ENCODE measurements at regions not wholly inside any gene's neighbourhood (a gene's known extent, or its start where the extent isn't known, plus 50 kb on each side); places are given as distances from the start of the nearest gene placed in this dataset.

DNA sequence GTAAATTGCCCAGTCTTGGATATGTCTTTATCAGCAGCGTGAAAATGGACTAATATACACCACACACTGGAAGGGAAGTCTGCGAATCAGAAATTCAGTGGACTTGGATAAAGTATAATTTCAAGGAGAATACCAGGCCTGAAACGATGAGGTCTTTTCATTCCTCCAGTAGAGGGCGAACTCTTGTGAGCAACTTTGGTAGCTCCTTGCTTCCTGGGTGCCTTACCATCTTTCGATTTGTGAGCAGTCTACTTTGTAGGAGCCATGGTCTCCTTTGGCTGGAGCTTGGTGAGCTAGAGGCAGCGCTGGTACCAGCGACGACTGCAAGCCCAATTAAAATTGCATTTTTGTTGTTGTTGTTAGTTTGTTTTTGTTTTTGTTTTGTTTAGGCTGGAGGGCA lies 791.9 kb downstream of the FAT4 start:
- Histone ChIP-seq H3K27me3 (replicated peaks in 1 of 2; ENCODE audit: control insufficient read depth in 2 of 2, insufficient read depth in 2 of 2, low read length in 1 of 2) (no peaks in the 10 kb centered on the region), H3K4me1 (ENCODE audit: control insufficient read depth, insufficient read depth, low read length) (no peaks in the 10 kb centered on the region), H3K36me3 (ENCODE audit: control insufficient read depth in 2 of 2, insufficient read depth in 2 of 2, low read length in 1 of 2) (no peaks in the 10 kb centered on the region), H2AFZ (ENCODE audit: control insufficient read depth, low read depth, low read length) (no peak overlapping the region), H4K20me1 (ENCODE audit: control insufficient read depth, insufficient read depth) (no peaks in the 10 kb centered on the region), H3K4me2 (ENCODE audit: control insufficient read depth, insufficient read depth) (no peak overlapping the region), H3K79me2 (ENCODE audit: control insufficient read depth, insufficient read depth, low read length) (no peaks in the 10 kb centered on the region), H3K4me3 (no peak overlapping the region), H3K9me3 (replicated peaks; ENCODE audit: control insufficient read depth, insufficient read depth, low read length) (no peaks in the 10 kb centered on the region), H3K9ac (ENCODE audit: control insufficient read depth, insufficient read depth, low read length) (no peak overlapping the region), H3K27ac (ENCODE audit: control insufficient read depth, insufficient read depth) (no peak overlapping the region)
- TF ChIP-seq, protein P1, sequence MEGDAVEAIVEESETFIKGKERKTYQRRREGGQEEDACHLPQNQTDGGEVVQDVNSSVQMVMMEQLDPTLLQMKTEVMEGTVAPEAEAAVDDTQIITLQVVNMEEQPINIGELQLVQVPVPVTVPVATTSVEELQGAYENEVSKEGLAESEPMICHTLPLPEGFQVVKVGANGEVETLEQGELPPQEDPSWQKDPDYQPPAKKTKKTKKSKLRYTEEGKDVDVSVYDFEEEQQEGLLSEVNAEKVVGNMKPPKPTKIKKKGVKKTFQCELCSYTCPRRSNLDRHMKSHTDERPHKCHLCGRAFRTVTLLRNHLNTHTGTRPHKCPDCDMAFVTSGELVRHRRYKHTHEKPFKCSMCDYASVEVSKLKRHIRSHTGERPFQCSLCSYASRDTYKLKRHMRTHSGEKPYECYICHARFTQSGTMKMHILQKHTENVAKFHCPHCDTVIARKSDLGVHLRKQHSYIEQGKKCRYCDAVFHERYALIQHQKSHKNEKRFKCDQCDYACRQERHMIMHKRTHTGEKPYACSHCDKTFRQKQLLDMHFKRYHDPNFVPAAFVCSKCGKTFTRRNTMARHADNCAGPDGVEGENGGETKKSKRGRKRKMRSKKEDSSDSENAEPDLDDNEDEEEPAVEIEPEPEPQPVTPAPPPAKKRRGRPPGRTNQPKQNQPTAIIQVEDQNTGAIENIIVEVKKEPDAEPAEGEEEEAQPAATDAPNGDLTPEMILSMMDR (IDR thresholded peaks at IDR 0.05 in 2 of 3, conservative IDR thresholded peaks at IDR 0.05 in 1 of 3; ENCODE audit: control insufficient read depth in 2 of 3, extremely low read depth in 1 of 3, insufficient read depth in 1 of 3, low read depth in 3 of 3, low read length in 3 of 3), result peak in 1 of 3 experiments; percentile 10; a peak in 1 of 6 replicates
- TF ChIP-seq ATF7 (IDR thresholded peaks at IDR 0.05; ENCODE audit: low read depth), result no peak
- ChIA-PET SMC1A (ENCODE audit: uncharacterized antibody, unreplicated experiment) (interaction anchor here (1.2 to 1.5 kb wide), 2 partner anchors 21 to 477 kb away, joined by 3 to 4 read pairs; no protein-coding TSS in a partner anchor), RAD21 (ENCODE audit: unreplicated experiment) (interaction anchor here (0.9 to 1.1 kb wide), 3 partner anchors 123 to 1294 kb away, joined by 3 read pairs; no protein-coding TSS in a partner anchor), CTCF (interaction anchor here (1.1 to 1.9 kb wide), 8 partner anchors 8 to 770 kb away, joined by 3 to 5 read pairs (median 3); no protein-coding TSS in a partner anchor), POLR2A (no interaction called here)
- peak; percentile 86 for ATAC-seq
- DNase-seq (ENCODE audit: low read depth, low spot score), result no peak
- intact Hi-C loops (cut with micrococcal nuclease; ENCODE audit: unreplicated experiment), result no loop called here
- in situ Hi-C loops (cut with MboI), result no loop called here
- FAIRE-seq, result no peak
- no TSS peak for BruUV-seq (replicated peaks)
- 49% methylated on average over 8 of the region's 8 CpGs for WGBS (ENCODE audit: insufficient coverage, insufficient replicate concordance, low lambda C conversion rate, missing lambda C conversion rate)

DNA sequence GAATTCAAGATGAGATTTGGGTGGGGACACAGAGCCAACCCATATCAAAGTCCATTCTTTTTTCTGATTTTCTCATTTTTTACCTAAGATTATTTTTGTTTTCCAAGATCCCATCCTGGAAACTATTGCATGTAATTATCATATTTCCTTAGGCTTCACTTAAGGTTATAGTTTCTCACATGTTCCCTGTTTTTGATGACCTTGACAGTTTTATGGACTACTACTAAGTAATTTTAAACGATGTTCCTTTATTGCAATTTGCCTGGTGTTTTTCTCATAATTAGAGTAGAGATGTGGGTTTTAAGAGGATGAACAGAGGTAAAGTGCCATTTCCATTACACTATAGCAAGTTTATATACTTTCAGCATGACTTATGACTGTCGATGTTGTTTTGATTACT lies 795.1 kb downstream of the FAT4 start:
- Histone ChIP-seq H3K9ac (ENCODE audit: control insufficient read depth, insufficient read depth, low read length) (no peak overlapping the region), H3K4me2 (ENCODE audit: control insufficient read depth, insufficient read depth) (no peak overlapping the region), H3K4me3 (no peak overlapping the region), H3K27ac (ENCODE audit: control insufficient read depth, insufficient read depth) (no peak overlapping the region), H2AFZ (ENCODE audit: control insufficient read depth, low read depth, low read length) (no peak overlapping the region), H3K79me2 (ENCODE audit: control insufficient read depth, insufficient read depth, low read length) (no peaks in the 10 kb centered on the region), H3K36me3 (ENCODE audit: control insufficient read depth in 2 of 2, insufficient read depth in 2 of 2, low read length in 1 of 2) (no peaks in the 10 kb centered on the region), H3K27me3 (replicated peaks in 1 of 2; ENCODE audit: control insufficient read depth in 2 of 2, insufficient read depth in 2 of 2, low read length in 1 of 2) (no peaks in the 10 kb centered on the region), H4K20me1 (ENCODE audit: control insufficient read depth, insufficient read depth) (no peaks in the 10 kb centered on the region), H3K9me3 (replicated peaks; ENCODE audit: control insufficient read depth, insufficient read depth, low read length) (no peaks in the 10 kb centered on the region), H3K4me1 (ENCODE audit: control insufficient read depth, insufficient read depth, low read length) (no peaks in the 10 kb centered on the region)
- ATAC-seq (no peak), FAIRE-seq (no peak), DNase-seq (ENCODE audit: low read depth, low spot score) (no peak)
- intact Hi-C loops (cut with micrococcal nuclease; ENCODE audit: unreplicated experiment) (no loop called here), in situ Hi-C loops (cut with MboI) (no loop called here)
- CTCF ChIA-PET, result no interaction called here
- SMC1A ChIA-PET (ENCODE audit: uncharacterized antibody, unreplicated experiment), result no interaction called here
- RAD21 ChIA-PET (ENCODE audit: unreplicated experiment), result no interaction called here
- BruUV-seq (replicated peaks), result no TSS peak
- 25% methylated on average over 2 of the region's 2 CpGs for WGBS (ENCODE audit: insufficient coverage, insufficient replicate concordance, low lambda C conversion rate, missing lambda C conversion rate)
- POLR2A ChIA-PET, result no interaction called here
- TF ChIP-seq SMAD5 (IDR thresholded peaks at IDR 0.05; ENCODE audit: low read depth), result no peak
- TF ChIP-seq BHLHE40 (IDR thresholded peaks at IDR 0.05; ENCODE audit: borderline replicate concordance in 1 of 2, low read depth in 2 of 2, low read length in 1 of 2), result no peak
- TF ChIP-seq RAD51 (IDR thresholded peaks at IDR 0.05), result no peak
- no peak for TF ChIP-seq CHD2 (IDR thresholded peaks at IDR 0.05; ENCODE audit: borderline replicate concordance, low read depth, low read length)
- TF ChIP-seq, protein P2, sequence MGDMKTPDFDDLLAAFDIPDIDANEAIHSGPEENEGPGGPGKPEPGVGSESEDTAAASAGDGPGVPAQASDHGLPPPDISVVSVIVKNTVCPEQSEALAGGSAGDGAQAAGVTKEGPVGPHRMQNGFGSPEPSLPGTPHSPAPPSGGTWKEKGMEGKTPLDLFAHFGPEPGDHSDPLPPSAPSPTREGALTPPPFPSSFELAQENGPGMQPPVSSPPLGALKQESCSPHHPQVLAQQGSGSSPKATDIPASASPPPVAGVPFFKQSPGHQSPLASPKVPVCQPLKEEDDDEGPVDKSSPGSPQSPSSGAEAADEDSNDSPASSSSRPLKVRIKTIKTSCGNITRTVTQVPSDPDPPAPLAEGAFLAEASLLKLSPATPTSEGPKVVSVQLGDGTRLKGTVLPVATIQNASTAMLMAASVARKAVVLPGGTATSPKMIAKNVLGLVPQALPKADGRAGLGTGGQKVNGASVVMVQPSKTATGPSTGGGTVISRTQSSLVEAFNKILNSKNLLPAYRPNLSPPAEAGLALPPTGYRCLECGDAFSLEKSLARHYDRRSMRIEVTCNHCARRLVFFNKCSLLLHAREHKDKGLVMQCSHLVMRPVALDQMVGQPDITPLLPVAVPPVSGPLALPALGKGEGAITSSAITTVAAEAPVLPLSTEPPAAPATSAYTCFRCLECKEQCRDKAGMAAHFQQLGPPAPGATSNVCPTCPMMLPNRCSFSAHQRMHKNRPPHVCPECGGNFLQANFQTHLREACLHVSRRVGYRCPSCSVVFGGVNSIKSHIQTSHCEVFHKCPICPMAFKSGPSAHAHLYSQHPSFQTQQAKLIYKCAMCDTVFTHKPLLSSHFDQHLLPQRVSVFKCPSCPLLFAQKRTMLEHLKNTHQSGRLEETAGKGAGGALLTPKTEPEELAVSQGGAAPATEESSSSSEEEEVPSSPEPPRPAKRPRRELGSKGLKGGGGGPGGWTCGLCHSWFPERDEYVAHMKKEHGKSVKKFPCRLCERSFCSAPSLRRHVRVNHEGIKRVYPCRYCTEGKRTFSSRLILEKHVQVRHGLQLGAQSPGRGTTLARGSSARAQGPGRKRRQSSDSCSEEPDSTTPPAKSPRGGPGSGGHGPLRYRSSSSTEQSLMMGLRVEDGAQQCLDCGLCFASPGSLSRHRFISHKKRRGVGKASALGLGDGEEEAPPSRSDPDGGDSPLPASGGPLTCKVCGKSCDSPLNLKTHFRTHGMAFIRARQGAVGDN (IDR thresholded peaks at IDR 0.05), result no peak
- TF ChIP-seq CREB1 (IDR thresholded peaks at IDR 0.05; ENCODE audit: low read depth), result no peak
